Osteoblast (primary cell): ENCODE measurements at regions not wholly inside any gene's neighbourhood (a gene's known extent, or its start where the extent isn't known, plus 50 kb on each side); places are given as distances from the start of the nearest gene placed in this dataset.

ENCODE experiments used
- DNase-seq: peaks from one replicate; pipeline ENCODE4 v3.0.0; 2011; ENCODE audit warnings: low spot score, mixed read lengths; ENCODE audit not compliant: insufficient read length; ENCODE audit errors: missing footprints
- H2AFZ ChIP-seq: 2 replicates; pipeline ENCODE4 v1.6.0; 2011; ENCODE audit warnings: mild to moderate bottlenecking, low read length
- H3K27ac ChIP-seq: 2 replicates; pipeline ENCODE4 v1.5.1; 2011; ENCODE audit warnings: mild to moderate bottlenecking, low read depth, low read length, moderate library complexity
- H3K27me3 ChIP-seq: 2 replicates; pipeline ENCODE4 v1.6.0; 2012; ENCODE audit warnings: mild to moderate bottlenecking, control low read depth, inconsistent platforms, low read length, moderate library complexity; ENCODE audit not compliant: insufficient read depth
- H3K36me3 ChIP-seq: 2 replicates; pipeline ENCODE4 v1.5.1; 2011; ENCODE audit warnings: mild to moderate bottlenecking, low read length, control low read depth, moderate library complexity; ENCODE audit not compliant: insufficient read depth
- H3K4me1 ChIP-seq: 2 replicates; pipeline ENCODE4 v1.5.1; 2011; ENCODE audit warnings: mild to moderate bottlenecking, low read length, control low read depth, moderate library complexity; ENCODE audit not compliant: insufficient read depth
- H3K4me2 ChIP-seq: 2 replicates; pipeline ENCODE4 v1.6.0; 2011; ENCODE audit warnings: mild to moderate bottlenecking, low read length; ENCODE audit not compliant: insufficient read depth
- H3K4me3 ChIP-seq: fragments of 200-600 bp; sonication (generic); 3 replicates; pipeline ENCODE4 v1.5.1; 2012; ENCODE audit warnings: mild to moderate bottlenecking, low read length, inconsistent platforms; ENCODE audit not compliant: insufficient read depth
- H3K79me2 ChIP-seq: 2 replicates; pipeline ENCODE4 v1.6.0; 2012; ENCODE audit warnings: mild to moderate bottlenecking, low read length, control low read depth, inconsistent platforms; ENCODE audit not compliant: insufficient read depth
- H3K9me3 ChIP-seq: 2 replicates; pipeline ENCODE4 v1.5.1; 2011; ENCODE audit warnings: low read depth, low read length, control low read depth
- H4K20me1 ChIP-seq: 2 replicates; pipeline ENCODE4 v1.6.0; 2012; ENCODE audit warnings: mild to moderate bottlenecking, low read length, control low read depth; ENCODE audit not compliant: insufficient read depth
- TF ChIP-seq, protein P1 (sequence below): IDR thresholded peaks from 2 replicates; pipeline ENCODE4 v1.5.1; 2011; ENCODE audit warnings: mild to moderate bottlenecking, low read depth, low read length, moderate library complexity; ENCODE audit errors: extremely low read depth

DNA sequence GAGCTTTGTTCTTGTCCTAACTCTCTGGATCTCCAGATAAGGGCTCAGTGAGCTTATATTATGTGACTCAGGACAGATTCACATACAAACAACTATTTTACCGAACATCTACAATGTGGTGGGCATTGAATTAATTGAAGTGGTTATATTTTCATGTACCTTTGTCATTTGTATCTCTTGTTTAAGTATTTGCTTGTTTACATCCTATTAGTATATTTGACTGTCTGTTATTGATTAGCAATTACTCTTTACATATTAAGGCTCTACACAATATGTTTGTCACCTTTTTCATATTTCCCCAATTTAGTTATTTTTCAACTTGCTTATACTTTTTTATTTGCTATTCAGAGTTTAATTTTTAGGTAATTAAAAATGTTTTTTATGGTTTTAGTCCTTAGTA is 222.4 kb downstream of the TFAP2C start:
- no peak overlapping the region for H3K4me3 ChIP-seq
- no peaks in the 10 kb centered on the region for H3K36me3 ChIP-seq
- no peak for DNase-seq
- no peak overlapping the region for H2AFZ ChIP-seq
- no peaks in the 10 kb centered on the region for H3K27me3 ChIP-seq
- no peak overlapping the region for H3K27ac ChIP-seq
- no peaks in the 10 kb centered on the region for H4K20me1 ChIP-seq
- TF ChIP-seq, protein P1, sequence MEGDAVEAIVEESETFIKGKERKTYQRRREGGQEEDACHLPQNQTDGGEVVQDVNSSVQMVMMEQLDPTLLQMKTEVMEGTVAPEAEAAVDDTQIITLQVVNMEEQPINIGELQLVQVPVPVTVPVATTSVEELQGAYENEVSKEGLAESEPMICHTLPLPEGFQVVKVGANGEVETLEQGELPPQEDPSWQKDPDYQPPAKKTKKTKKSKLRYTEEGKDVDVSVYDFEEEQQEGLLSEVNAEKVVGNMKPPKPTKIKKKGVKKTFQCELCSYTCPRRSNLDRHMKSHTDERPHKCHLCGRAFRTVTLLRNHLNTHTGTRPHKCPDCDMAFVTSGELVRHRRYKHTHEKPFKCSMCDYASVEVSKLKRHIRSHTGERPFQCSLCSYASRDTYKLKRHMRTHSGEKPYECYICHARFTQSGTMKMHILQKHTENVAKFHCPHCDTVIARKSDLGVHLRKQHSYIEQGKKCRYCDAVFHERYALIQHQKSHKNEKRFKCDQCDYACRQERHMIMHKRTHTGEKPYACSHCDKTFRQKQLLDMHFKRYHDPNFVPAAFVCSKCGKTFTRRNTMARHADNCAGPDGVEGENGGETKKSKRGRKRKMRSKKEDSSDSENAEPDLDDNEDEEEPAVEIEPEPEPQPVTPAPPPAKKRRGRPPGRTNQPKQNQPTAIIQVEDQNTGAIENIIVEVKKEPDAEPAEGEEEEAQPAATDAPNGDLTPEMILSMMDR: no peak
- H3K9me3 ChIP-seq: no peaks in the 10 kb centered on the region
- H3K4me1 ChIP-seq: no peaks in the 10 kb centered on the region
- no peaks in the 10 kb centered on the region for H3K79me2 ChIP-seq
- H3K4me2 ChIP-seq: no peak overlapping the region

DNA sequence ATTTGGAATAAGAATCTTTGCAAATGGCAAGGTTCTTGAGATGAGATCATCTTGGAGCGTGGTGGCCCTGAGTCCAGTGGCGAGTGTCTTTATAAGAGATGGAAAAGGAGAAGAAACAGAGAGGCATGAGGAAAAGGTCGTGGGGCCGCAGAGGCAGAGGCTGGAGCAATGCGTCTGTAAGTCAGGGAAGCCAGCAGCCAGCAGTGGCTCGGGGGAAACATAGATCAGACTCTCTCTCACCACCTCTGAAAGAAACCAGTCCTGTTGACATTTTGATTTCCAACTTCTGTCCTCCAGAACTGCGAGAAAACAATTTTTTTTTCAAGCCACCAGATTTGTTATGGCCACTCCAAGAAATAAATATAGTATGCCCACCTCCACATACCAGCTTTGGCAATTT is 226.6 kb downstream of the TFAP2C start:
- Histone ChIP-seq H3K4me1 (no peaks in the 10 kb centered on the region), H3K27me3 (peaks cover under 1% of the 10 kb centered on the region), H4K20me1 (no peaks in the 10 kb centered on the region), H3K79me2 (no peaks in the 10 kb centered on the region), H3K4me2 (no peak overlapping the region), H2AFZ (no peak overlapping the region), H3K4me3 (no peak overlapping the region), H3K9me3 (no peaks in the 10 kb centered on the region), H3K36me3 (no peaks in the 10 kb centered on the region), H3K27ac (no peak overlapping the region)
- DNase-seq: no peak
- TF ChIP-seq, protein P1: no peak

DNA sequence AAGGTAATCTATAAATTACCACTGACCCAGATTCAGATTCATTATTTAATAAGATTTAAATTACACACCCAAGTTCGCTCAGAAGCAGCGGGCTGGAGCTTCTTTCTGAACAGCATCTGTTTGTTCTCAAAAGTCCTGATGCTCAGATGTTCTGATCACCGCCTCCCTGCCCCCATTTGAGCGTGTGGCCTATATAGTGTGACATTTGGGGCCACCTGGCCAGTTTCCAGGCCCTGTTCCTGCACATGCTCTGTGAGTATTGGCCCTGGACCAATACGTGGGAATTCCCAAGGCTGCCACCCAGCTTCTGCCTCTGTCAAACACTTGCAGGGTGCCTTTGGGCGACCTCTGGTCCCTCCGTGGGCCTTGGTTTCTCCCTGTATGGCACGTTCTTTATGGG is 228.8 kb downstream of the TFAP2C start:
- no peak overlapping the region for H3K4me3 ChIP-seq
- H3K9me3 ChIP-seq: no peaks in the 10 kb centered on the region
- no peak for DNase-seq
- H3K27ac ChIP-seq: no peak overlapping the region
- H2AFZ ChIP-seq: no peak overlapping the region
- H3K4me2 ChIP-seq: no peak overlapping the region
- H3K4me1 ChIP-seq: no peaks in the 10 kb centered on the region
- H3K79me2 ChIP-seq: no peaks in the 10 kb centered on the region
- H4K20me1 ChIP-seq: no peaks in the 10 kb centered on the region
- no peaks in the 10 kb centered on the region for H3K36me3 ChIP-seq
- TF ChIP-seq, protein P1: no peak
- peaks cover 9% of the 10 kb centered on the region for H3K27me3 ChIP-seq

DNA sequence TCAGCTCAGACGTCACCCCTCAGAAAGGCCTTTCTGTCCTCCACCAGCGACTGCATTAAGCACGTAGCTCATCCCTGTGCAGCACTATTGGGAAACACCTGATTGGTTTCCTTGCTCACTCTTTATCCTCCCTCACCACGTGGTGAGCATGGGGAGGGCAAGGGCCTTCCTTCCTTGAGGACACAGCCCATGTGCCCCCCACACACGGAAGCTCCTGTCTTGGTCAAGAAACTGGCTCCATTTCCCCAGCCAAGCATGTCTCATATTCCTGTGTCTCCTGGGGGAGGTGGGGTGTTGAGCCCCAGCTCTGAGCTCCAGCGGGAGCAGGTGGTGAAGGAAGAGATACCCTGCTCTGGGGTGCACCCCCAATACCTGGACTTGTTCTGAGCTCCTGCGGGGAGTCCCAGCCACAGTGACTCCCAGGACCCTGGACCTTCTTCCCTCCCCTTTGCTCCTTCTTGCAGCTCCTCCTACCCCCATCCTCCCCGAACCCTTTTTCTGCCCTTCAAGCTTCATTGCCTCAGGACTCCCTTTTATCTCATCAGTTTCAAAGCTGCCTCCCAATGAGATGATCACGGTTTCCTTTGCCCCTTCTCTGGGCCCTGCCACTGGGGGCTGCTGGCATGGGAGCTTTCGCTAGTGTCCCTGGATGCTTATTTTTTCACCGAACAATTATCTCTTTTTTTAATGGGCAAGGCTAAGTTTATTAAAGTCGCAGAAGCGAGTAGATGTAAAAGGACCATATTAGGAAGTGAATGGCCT is 230.1 kb downstream of the TFAP2C start:
- Histone ChIP-seq H3K4me1 (no peaks in the 10 kb centered on the region), H3K36me3 (no peaks in the 10 kb centered on the region), H3K4me3 (no peak overlapping the region), H3K4me2 (no peak overlapping the region), H2AFZ (no peak overlapping the region), H3K9me3 (no peaks in the 10 kb centered on the region), H3K27me3 (peaks cover 9% of the 10 kb centered on the region), H4K20me1 (no peaks in the 10 kb centered on the region), H3K27ac (no peak overlapping the region), H3K79me2 (no peaks in the 10 kb centered on the region)
- no peak for DNase-seq
- TF ChIP-seq, protein P1: no peak
